WTC11 (cell line): ENCODE measurements at regions not wholly inside any gene's neighbourhood (a gene's known extent, or its start where the extent isn't known, plus 50 kb on each side); places are given as distances from the start of the nearest gene placed in this dataset.

ENCODE experiments used
- CTCF ChIP-seq: fragments of 200-600 bp; IDR thresholded peaks from 2 replicates; pipeline ENCODE4 v1.8.0; 2022; ENCODE audit warnings: antibody characterized with exemption
- GTF2I ChIP-seq: fragments of 250-450 bp; sonication (Bioruptor Pico); conservative IDR thresholded peaks from 2 replicates; pipeline ENCODE4 v1.4.0; 2021; ENCODE audit warnings: mild to moderate bottlenecking
- NFYB ChIP-seq: sonication (generic); formaldehyde crosslinking; conservative IDR thresholded peaks from 2 replicates; pipeline ENCODE4 v1.8.0; 2022; ENCODE audit warnings: low read depth, missing genetic modification reagents
- NR3C1 ChIP-seq: sonication (generic); formaldehyde crosslinking; conservative IDR thresholded peaks from 2 replicates; pipeline ENCODE4 v1.8.1; 2023; ENCODE audit warnings: low read depth, mild to moderate bottlenecking, missing genetic modification reagents

GRCh38 chr17:83144421-83145357 is 65.3 kb downstream of the METRNL start:
- no peak for TF ChIP-seq CTCF
- TF ChIP-seq NFYB (CRISPR knock-in tag) = no peak
- TF ChIP-seq GTF2I (CRISPR knock-in tag) = no peak
- TF ChIP-seq NR3C1 = no peak
